Adrenal gland (tissue), 5 donors: ENCODE measurements at regions not wholly inside any gene's neighbourhood (a gene's known extent, or its start where the extent isn't known, plus 50 kb on each side); places are given as distances from the start of the nearest gene placed in this dataset.

Source experiments
- POLR2A ChIP-seq, 2 donors: fragments of 450-650 bp; IDR thresholded peaks; one replicate each; pipeline ENCODE4 v1.6.1; 2017; ENCODE audit warnings: antibody characterized with exemption in 2 of 2, mild to moderate bottlenecking in 2 of 2, moderate library complexity in 1 of 2
- TF ChIP-seq, protein P1 (sequence below), 6 experiments: fragments of 450-650 bp in 4 of 6; fragments of 200-600 bp in 2 of 6; sonication (generic) in 1 of 6; IDR thresholded peaks; 1 replicate in 5 of 6; 2 replicates in 1 of 6; pipeline versions ENCODE4 v1.5.1 to v1.8.0; 2016 to 2021; ENCODE audit warnings: antibody characterized with exemption in 6 of 6, mild to moderate bottlenecking in 2 of 6, moderate library complexity in 1 of 6
- donor health status: DM: no; HTN: no; CAD: no.

GRCh38 chr6:11339380-11339779 lies 106.9 kb upstream of the NEDD9 start:
- TF ChIP-seq, protein P1, sequence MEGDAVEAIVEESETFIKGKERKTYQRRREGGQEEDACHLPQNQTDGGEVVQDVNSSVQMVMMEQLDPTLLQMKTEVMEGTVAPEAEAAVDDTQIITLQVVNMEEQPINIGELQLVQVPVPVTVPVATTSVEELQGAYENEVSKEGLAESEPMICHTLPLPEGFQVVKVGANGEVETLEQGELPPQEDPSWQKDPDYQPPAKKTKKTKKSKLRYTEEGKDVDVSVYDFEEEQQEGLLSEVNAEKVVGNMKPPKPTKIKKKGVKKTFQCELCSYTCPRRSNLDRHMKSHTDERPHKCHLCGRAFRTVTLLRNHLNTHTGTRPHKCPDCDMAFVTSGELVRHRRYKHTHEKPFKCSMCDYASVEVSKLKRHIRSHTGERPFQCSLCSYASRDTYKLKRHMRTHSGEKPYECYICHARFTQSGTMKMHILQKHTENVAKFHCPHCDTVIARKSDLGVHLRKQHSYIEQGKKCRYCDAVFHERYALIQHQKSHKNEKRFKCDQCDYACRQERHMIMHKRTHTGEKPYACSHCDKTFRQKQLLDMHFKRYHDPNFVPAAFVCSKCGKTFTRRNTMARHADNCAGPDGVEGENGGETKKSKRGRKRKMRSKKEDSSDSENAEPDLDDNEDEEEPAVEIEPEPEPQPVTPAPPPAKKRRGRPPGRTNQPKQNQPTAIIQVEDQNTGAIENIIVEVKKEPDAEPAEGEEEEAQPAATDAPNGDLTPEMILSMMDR (IDR thresholded peaks at IDR 0.05) = no peak
- no peak for TF ChIP-seq POLR2A (IDR thresholded peaks at IDR 0.05)
